NCI-H774 (cell line): ENCODE measurements at regions not wholly inside any gene's neighbourhood (a gene's known extent, or its start where the extent isn't known, plus 50 kb on each side); places are given as distances from the start of the nearest gene placed in this dataset.
A peak's percentile ranks its signal among the peaks of the same experiment; 100 is the strongest.

ENCODE experiments used
- DNase-seq: peaks from one replicate; lab custom pipeline; 2025; lab: John Stamatoyannopoulos, UW

DNA sequence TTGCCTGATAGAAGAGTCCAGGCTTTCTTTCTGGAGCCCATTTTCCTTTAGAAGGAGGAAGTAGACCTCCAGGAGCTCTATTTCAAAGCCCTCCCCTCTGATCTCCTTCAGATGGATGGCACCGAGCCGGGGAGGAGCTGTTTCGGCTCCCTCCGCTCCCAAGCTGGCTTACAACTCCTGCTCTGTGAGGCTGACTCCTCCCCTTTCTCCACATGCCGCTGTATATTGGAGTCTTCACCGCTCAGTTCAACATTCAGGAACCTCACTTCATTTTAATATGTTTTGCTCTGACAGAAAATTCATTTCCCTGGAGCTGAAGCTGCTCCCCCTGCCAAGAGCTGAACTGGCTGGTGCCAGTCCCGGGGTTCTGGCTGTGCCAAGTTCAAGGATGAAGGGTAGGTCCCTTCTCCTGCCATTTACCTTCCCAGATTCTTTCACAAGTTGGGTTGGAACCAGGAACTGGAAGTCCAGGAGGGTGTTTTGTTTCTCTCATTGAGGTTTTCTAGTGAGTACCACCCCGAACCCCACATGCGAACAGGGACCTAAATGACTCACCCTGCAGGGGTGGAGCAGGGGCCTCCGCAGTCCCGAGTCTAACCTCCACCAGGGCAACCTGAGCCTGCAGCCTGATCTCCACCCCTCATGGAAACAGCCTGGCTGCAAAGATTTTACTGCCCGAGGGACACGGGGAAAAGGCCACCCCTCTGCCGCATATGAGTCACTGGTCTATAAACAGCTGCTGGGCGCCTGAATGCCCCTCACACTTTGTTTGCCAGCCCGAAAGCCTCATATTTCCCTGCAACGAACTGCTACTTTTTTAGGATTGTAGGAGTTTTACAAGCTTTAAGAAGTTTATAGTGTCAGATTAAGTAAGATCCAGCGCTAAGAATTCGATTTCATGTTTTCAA, 68.6 kb upstream of the FOXA2 start:
- no peak for DNase-seq

DNA sequence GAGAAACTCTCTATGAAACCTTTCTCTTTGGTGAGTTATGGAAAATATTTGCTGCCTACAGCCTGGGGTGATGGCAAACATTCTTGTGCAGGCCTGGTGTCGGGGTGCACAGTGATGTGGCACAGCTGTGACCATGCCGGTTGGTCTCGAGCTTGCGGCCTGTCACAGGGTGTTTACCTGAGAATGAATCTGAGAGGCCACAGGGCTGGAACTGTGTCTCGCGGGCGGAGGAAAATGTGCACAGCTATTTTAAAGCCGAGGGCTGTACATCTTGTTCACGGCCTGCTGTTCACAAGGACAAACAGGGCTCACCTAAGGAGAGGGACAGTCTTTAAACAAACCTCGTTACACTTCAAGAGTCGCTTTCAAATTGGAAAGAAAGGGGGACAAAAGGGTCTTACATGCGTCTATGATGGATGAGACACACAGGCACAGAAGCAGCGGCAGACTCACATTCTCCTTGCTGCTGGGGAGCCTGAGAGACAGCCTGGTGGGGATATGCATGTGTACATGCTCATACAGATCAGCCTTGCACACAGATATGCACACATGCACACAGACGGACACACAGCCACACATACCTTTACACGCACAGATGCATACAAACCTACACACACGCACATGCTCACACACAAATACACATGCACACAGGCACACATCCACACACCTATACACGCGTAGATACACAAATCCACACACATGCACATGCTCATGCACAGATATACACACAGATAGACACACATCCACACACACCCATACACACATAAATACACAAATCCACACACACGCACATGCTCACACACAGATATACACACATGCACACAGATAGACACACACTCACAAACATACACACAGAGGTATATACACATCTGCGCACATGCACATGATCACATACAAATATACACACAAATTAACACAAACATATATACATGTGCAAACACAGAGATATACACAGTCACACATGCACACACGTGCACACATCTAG, 69.6 kb upstream of the FOXA2 start:
- no peak for DNase-seq

DNA sequence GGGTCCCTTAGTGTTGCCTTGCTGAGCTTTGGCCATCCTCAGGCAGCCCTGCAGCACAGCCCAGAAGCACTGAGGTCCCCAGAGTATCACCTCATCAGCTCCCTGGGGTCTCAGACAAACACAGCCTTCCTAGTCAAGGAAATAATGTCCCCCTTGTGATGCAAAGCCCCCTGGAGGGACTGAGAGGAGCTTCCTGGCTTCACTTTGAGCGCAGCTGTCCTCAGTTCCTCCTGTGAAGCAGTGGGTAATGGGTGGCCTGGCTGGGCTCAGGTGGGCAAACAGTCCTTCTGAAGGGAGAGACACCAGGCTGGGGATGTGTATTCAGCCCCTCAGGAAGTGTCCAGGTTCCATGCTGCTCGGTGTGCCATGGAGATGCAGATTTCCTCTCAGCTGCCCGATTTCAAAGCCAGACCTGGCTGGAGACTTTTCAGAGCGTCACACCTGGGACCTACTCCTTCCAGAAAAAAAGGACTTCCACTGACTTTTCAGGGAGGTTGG, 79.2 kb upstream of the FOXA2 start:
- DNase-seq = no peak

DNA sequence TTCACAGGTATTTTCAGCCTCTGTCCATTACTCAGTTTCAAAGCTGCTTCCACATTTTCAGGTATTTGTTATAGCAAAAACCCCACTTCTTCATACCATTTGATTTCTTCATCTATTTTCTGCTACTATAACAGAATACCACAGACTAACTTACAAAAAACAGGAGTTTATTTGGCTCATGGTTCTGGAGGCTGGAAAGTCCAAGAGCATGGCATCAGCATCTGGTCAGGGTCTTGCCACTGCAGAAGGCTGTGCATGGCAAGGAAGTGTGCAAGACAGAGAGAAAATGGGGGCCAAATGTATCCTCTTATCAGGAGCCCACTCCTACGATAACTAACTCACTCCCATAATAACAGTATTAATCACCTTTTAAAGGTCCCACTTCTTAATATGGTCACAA, 82.8 kb upstream of the FOXA2 start:
- no peak for DNase-seq

DNA sequence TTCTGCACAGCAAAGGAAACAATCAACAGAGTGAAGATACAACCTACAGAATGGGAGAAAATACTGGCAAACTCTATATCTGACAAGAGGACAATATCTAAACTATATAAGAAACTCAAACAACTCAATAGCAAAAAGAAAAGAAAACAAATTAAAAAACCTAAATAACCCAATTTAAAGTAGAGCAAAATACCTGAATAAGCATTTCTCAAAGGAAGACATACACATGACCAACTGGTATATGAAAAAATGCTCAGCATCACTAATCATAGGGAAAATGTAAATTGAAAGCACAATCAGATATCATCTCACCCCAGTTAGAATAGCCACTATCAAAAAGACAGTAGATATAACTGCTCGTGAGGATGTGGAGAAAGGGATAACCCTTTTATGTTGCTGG, 87.8 kb upstream of the FOXA2 start:
- no peak for DNase-seq

DNA sequence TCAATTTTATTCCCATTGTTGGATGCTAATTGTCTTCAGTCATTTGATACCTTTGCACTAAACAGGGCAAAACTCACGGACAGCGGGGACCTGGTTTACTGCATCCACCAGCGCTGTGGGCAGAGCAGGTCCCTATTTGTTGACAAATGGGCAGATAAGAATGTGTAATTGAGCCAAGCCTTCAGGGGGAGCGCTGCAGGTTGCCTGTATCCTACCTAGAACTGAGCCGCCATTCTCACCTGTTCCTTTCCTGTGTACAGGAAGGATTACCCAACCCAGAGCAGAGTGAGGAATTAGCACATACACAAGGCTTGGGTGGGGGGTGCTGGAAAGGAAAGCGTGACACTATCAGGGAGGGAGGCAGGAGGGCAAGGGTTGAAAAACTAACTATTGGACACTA, 89.1 kb upstream of the FOXA2 start:
- no peak for DNase-seq

DNA sequence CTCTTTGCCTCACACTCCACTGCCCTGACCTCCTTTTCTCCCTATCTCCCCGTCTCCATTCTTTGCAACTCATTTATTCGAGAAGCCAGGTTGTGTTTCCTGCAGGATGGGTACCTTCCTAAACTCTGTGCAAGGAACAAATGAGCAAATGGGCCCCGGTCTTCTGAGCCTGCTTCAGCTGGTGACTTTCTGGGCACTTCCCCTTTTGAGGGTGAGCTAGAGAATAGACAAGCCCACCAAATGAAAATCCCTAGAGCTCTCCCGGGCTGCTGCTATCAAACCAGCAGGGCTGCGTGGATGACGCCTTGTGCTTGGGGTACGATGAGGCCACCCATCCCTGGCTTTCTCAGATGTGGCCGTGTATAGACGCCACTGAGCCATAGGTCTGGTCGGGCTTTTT, 91.0 kb upstream of the FOXA2 start:
- DNase-seq = no peak

DNA sequence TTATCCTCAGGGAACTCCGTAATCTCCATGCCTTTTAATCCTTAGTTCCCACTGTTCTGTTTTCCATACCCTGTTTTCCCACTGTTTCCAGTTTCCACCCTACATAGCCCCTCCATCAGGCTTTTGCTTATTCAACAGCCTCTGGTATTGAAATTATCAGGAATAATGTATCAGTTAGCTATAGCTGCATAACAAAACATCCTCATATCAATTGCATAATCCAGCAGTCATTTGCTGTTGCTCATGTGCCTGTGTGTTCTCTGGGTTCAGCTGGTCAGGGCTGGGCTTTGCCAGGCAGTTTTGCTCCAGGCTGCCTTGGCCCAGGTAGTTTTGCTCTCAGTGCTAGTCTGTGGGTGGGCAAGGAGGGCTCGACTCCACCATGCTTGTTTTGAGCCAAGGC, 94.3 kb upstream of the FOXA2 start:
- DNase-seq = no peak

DNA sequence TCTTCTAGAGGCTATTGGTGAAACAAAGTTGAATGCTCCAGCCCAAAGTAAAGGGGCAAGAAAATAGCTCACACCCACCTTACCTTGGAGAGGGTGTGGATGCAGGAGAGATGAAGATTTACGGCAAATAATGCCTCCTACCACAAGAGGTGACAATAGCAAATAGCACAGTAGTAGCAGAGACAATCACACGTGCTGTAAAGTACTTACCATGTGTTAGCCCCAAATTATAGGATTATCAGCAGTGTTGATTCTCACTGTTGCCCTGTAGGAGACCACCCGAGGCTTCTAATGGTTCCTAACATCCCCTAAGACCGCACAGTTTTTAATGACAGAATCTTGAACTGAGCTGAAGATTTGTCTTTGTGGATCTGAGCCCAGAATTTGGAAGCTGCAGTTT, 94.8 kb upstream of the FOXA2 start:
- no peak for DNase-seq

DNA sequence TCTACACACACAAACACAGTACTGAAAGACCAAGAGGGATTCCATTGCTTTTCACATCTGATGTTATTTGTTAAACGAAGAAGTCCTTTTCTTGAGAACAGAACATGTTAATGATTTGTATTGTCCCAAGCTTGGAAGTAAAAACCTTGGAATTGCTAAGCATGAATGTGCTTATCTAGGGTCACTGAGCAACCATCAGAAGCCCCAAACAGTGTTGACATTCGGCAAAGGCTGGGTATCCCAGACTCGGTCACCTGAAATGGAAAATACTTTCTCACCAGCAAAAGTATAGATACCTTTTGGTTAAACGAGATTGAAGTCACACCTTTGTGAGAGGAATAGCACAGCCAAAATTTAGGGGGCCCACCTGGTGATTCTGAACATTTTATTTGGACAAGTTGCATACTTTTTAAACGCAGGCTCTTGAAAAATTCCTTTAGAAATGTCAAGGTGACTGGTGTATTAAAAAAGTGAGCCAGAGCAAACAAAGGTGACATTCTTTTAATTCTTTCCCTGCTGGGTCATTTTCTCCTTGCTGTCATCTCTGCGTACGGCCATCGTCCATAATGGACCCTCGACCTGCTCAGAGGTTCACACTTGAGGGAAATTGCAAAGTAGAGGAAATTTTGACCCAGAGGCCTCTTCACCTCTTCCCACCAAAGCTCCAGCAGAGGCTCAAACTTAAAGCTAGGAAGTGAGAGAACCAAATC, 95.8 kb upstream of the FOXA2 start:
- DNase-seq = no peak

DNA sequence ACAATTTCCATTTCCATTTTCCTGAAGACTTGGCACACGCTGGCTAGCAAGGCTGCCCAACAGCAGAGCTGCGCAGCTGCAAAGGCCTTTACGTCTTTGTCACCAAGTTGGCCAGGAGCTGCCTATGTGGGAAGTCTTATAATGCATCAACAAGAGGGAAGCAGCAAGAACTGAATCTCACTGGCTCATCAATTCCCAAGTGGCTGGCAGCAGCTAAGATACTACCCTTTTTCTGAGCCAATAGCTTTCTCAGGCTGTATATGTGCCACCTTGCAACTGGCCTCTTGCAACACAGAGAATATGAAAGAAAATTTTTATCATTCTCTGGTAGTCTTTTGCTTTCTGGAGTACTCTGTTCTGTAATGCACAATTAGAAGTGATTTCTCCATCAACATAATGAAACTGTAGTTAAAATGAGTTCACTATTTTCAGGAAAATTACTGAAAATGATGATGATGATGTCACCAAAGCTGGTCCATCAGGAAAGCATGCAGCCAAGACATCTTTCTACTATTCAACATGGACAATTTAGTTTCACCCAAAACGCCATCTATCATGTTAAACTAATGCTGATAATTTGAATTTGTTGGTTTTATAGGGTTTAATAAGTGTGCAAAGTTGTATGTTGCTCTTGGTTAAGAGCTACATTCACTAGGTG, 97.3 kb upstream of the FOXA2 start:
- no peak for DNase-seq

DNA sequence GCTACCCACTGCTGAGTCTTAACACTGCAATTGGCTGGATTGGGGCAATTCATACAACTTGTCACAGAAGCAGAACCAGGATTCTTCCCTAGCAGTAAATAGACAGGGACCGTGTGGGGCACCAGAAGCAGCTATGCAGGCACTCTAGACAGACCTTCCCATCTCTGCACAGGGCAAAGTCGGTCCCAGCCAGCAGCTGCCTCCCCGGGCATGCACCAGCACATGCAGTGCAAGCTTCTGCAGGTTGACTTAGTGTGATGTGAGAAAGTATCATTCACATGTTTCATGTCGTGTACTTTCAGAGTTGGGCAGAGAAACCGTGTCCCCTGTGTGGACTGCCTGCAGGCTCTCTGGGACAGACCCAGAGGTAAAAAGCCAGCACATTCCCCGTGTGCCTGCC, 98.0 kb upstream of the FOXA2 start:
- DNase-seq = no peak

DNA sequence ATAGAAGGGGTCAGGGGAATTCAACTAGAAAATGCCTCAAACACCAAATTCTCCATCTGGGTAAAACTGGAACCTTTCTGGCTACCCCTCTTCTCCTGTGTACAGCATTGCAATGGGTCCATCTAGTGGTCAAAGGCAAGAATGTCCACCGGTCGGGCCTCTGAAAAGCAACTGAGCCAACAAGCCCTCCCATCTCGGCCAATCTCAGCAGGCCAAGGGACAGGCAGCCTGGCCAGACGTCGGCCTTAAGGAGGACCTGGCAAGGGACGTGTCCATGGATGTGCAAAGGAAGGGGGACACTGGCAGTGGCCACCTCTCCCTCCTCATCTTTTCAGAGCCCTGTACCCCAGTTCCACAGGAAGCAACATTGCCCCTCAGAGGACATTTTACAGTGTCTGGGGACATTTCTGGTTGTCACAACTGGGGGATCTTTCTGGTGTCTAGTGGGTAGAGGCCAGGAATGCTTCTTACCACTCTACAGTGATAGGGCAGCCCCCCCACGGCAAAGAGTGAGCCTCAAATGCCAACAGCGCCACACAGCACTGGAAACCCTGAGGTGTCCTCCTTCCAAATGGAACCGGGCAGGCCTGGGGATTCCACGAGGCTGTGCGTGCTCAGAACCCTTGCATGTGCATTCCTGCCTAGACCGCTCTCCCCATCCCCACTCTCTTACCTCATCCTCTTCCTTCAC, 99.8 kb upstream of the FOXA2 start:
- peak; percentile 80 for DNase-seq

DNA sequence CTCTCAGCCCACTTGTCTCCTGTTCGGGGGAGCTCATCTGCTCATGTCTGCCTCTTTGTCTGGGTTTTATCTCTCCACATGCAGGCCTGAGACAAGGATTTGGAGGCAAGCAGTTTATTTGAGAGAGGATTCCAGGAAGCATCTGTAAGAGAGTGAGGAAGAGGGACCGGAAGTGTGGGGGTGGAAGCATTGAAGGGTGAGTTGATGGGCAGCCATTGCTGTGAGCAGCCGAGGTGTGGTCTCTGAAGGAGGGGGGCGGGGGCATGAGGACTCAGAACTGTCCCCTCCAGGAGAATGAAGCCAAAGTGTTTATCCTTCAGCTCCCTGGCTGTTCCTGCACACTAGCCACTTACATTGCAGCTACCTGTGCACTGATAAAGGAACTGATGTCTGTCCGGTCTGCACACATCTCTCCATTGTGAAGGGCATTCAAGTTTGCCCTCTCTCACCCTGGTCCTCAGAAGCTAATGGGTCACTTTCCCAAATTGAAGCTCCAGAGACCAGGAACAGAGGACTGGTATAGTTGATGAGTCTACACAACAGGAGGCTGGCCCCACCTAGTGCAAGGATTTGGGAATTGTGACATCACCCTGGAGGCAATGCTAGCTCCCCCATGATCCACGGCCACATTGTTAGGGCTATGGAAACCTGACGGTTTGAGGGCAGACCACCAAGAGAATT, 100.5 kb upstream of the FOXA2 start:
- no peak for DNase-seq

DNA sequence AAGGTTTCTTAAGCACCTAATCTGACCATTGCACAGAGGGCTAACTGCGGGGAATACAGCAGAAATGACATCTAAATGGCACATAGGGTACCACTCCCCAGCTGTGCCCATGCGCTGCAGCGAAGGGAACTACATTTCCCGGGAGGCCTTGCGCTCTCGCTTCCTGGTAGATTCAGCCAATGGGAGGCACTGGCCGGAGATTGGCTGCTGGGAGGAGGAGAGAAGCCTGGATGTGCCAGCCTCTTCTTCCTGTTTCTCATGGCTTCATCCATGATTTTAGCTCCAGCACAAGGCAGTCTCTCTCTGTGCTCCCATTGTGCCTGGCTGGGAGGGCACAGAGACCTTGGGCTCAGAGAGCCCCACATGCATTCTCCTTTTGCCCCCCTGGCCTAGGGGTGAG, 101.7 kb upstream of the FOXA2 start:
- DNase-seq = peak; percentile 63

DNA sequence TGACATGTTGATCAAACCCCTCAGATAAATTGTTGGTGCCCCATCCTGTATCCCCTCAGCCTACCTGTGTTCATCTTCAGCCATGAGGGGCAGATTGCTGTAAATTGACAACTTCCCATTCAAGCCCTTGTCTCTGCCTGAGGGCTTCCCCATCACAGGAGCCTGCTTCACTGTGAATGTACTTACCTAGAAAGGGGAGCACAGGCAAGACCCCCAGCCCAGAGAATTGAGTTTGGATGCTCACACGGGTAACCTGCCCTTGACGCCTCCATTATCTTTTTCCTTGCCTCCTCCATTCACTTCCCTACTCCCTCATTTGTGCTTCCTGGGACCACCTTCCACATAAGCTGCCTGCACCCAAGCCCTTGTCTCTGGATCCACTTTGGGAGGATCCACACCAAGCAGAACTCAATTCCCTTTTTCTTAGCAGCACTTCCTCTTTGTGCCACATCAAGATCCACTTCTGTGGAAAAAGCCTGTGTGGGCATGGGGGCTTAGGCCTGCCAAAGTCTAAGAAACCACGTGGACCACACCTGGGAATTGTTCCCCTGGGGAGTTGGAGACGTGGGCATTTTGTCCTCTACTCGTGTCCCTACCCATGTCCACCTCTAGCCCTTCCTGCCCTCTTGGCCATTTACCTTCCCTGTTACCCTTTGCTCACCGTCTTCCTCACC, 103.4 kb upstream of the FOXA2 start:
- no peak for DNase-seq

DNA sequence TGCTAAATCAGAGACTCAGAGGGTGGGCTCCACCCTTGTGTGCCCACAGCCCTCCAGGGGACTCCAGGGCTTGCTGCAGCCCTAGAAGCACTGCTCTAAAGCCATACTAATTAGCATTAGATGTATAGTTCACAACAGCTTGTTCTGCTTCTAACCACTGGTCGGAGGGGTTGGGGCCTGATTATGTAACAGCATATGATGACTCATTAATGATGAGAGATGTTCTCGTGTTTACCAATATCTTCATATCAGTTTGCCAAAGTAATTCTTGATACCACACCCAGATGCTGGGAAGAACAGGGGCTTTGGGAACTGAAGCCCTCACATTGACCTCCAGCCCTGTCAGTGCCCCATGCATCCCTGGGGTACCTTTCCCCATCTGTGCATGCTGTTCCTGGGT, 104.1 kb upstream of the FOXA2 start:
- DNase-seq = no peak

DNA sequence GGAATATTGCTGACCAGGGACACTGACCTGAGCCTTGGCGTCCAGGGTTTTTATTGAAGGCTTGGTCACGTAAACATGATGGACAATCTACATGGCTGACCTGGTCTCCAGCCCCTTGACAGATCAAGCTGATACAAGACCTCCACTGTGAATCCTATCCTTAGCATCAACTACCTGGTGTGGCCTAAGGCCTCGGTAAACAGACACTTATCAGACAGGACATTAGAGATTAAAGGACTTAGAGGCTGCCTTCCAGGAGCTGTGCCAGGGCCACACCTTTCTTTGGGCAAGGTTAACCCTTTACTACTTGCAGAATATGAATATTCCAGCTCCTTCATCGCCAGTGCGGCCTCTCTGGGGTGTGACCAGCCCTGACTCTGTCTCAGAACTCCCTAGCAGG, 104.9 kb upstream of the FOXA2 start:
- no peak for DNase-seq

DNA sequence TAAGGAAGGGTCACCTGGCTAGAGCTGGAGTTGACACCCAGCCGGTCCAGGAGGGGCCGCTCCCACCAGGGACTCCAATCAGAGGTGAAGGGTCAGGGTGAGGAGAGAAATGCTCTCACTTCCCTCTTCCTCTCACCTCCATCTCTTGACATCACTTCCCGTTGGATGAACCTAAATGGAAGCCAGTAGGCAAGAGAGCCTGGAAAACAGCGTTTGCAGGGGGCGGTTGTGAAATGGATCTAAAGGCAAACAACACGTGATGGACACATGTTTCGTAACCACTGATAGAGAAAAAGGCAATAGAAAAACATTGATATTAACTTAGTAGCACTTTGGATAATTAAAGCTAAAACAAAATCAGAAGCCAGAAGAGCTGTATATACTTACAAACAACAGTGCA, 105.6 kb upstream of the FOXA2 start:
- no peak for DNase-seq

DNA sequence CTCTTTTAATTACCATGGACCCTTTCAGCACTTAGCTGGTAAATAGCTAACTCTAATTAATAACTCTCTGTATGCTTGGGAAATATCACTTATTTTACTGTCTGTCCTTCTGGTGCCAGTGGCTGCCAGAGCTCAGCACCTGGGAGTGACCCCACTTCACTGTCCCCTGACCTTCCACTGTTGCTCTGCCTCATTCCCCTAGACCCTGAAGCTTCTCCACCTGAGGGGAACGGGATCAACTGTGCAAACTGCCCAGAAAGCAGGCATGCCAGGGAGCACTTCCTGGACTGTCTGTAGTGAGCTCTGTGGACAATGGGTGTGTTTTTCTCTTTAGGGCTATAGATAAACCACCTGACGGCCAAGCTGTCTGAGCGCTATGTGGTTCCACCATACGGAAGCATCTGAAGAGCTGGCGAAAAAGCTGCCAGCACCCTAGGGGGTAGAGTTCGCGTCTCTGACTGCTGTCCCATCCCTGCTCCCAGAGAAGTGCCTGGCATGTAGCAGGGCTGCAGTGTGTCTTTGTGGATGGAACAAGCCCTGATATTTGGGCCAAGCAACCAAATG, 106.3 kb upstream of the FOXA2 start:
- no peak for DNase-seq
